HG03025 (cell line): ENCODE measurements at regions not wholly inside any gene's neighbourhood (a gene's known extent, or its start where the extent isn't known, plus 50 kb on each side); places are given as distances from the start of the nearest gene placed in this dataset.

Source experiments
- ATAC-seq: cut with Tn5 transposase; IDR thresholded peaks from one replicate; pipeline ENCODE4 v1.9.1; 2021; ENCODE audit warnings: mild to moderate bottlenecking, moderate library complexity; ENCODE audit not compliant: unreplicated experiment, low FRiP score

DNA sequence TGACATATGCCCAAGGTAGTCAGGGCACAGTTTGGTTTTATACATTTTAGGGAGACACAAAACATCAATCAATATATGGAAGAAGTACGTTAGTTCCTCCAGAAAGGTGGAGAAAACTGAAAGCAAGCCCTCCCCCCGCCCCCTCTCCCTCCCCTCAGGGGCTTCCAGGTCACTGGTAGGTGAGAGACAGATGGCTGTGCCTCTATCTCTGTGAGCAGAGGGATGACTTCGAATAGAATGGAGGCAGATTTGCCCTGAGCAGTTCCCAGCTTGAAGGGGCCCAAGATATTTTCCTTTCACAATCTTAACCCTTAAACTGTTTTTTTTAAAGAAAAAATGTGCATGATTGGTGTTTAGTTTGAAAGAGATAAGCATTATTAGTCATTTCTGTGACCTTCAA, 114.0 kb downstream of the PCDH10 start:
- ATAC-seq: no peak

GRCh38 chr4:133247861-133248260, 98.8 kb downstream of the PCDH10 start:
- no peak for ATAC-seq

GRCh38 chr4:133245226-133245625, 96.1 kb downstream of the PCDH10 start:
- ATAC-seq: no peak
